ENCODE measurements at regions not wholly inside any gene's neighbourhood (a gene's known extent, or its start where the extent isn't known, plus 50 kb on each side); places are given as distances from the start of the nearest gene placed in this dataset.

DNA sequence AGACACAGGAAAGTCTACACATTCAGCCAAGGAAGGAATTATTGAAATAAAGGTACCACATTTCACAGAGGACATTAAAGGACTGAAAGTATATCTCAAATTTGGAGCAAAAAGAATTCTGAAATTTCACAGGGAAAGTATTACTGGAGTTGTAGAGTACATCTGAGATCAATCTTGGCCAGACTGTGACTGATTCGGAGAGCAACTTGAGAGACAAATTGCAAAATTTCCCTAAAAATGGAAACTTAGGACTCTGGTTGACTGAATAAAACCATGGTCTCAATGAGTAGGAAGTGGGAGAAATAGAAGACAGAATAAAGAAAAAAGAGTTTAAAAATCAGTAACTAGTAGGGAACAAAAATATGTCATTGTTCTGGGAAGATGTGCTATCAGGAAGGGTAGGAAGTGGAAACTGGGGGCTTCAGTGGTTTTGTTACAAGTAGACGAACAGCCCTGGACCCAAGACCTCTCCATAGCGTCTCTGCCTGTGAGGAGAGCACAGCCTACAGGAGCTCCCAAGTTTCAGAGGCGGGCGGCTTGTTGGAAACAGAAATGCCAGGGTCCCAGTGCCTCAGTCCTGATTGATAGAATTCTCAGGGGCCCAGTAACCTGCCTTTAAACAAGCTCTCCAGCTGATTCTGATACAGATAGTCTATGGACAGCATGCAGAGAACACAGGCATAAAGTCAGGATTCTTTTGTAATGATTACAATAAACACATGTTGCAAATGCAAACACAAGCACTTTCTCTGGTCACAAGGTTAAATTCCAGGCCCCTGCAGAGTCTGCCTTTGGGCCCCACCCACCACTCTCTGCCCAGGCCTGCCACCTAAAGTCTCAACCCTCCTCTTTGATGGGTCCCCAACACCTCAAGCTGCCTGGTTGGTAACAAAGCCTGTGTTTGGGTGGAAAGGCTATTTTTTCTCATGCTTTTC is 63.1 kb downstream of the BBS10 start:
- Histone ChIP-seq H4K12ac (ENCODE audit: low read depth, low read length) (no peak overlapping the region), H4K8ac (ENCODE audit: low read depth, low read length) (no peak overlapping the region), H3K4me3 (ENCODE audit: low read depth, low read length) (no peak overlapping the region), H3K14ac (ENCODE audit: low read length) (no peak overlapping the region), H3K36me3 (ENCODE audit: control insufficient read depth in 1 of 2, insufficient read depth in 2 of 2, low read length in 2 of 2) (no peaks in the 10 kb centered on the region), H3K9me3 (ENCODE audit: insufficient read depth, low read depth, low read length) (no peaks in the 10 kb centered on the region), H3K4me2 (ENCODE audit: low read length) (no peak overlapping the region), H4K91ac (ENCODE audit: low read depth, low read length) (no peak overlapping the region), H3K27me3 (ENCODE audit: insufficient read depth, low read length) (no peaks in the 10 kb centered on the region), H3K27ac (ENCODE audit: low read depth, low read length) (no peak overlapping the region), H2BK5ac (ENCODE audit: low read depth, low read length, poor library complexity) (no peak overlapping the region), H2BK12ac (ENCODE audit: low read length) (no peak overlapping the region), H2AK5ac (ENCODE audit: low read length) (no peak overlapping the region), H3K4me1 (ENCODE audit: control insufficient read depth in 1 of 2, insufficient read depth in 2 of 2, low read length in 2 of 2) (peaks cover 2 to 3% of the 10 kb centered on the region in 2 experiments), H3K23ac (ENCODE audit: low read length) (no peak overlapping the region), H2AFZ (ENCODE audit: insufficient read depth, low read length, poor library complexity) (no peak overlapping the region), H3K18ac (ENCODE audit: low read length) (no peak overlapping the region), H2BK120ac (ENCODE audit: insufficient read depth, low read length, poor library complexity) (no peak overlapping the region), H3K79me2 (ENCODE audit: control insufficient read depth, insufficient read depth, low read length, poor library complexity) (no peaks in the 10 kb centered on the region), H3K79me1 (ENCODE audit: low read length) (no peaks in the 10 kb centered on the region), H3K9ac (ENCODE audit: low read length) (no peak overlapping the region), H3K4ac (ENCODE audit: low read depth, low read length) (no peak overlapping the region)
- DNase-seq: no peak
- no CpG with 5 or more reads among the region's 5 CpGs for WGBS (ENCODE audit: extremely low coverage, insufficient coverage, insufficient read length)

DNA sequence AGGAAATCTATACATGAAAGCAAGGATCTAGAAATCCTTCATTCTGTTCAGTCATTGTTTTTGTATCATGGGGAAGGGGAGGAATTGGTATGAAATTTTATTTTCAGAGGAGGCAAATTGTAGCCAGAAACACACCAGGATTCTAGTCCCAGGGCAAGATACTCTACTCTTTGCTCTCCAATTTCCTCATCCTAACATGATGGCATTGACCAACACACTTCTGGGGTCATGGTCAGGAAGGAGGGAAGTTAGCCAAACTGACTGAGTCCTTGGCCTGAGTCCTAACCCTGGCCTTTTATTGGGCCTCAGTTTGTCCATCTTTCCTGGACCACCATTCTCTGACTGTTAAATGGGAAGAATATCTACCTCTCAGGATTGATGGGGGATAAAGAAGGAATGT is 65.5 kb downstream of the BBS10 start:
- no peak overlapping the region for H3K23ac ChIP-seq (ENCODE audit: low read length)
- H4K12ac ChIP-seq (ENCODE audit: low read depth, low read length): no peak overlapping the region
- H4K8ac ChIP-seq (ENCODE audit: low read depth, low read length): no peak overlapping the region
- H2BK12ac ChIP-seq (ENCODE audit: low read length): no peak overlapping the region
- H2BK5ac ChIP-seq (ENCODE audit: low read depth, low read length, poor library complexity): no peak overlapping the region
- H2AK5ac ChIP-seq (ENCODE audit: low read length): no peak overlapping the region
- H3K27me3 ChIP-seq (ENCODE audit: insufficient read depth, low read length): no peaks in the 10 kb centered on the region
- H3K9ac ChIP-seq (ENCODE audit: low read length): no peak overlapping the region
- no peak overlapping the region for H4K91ac ChIP-seq (ENCODE audit: low read depth, low read length)
- H3K4me1 ChIP-seq (ENCODE audit: control insufficient read depth in 1 of 2, insufficient read depth in 2 of 2, low read length in 2 of 2): peaks cover 2 to 3% of the 10 kb centered on the region in 2 experiments
- H3K79me2 ChIP-seq (ENCODE audit: control insufficient read depth, insufficient read depth, low read length, poor library complexity): no peaks in the 10 kb centered on the region
- H3K4me2 ChIP-seq (ENCODE audit: low read length): no peak overlapping the region
- DNase-seq: no peak
- H3K4me3 ChIP-seq (ENCODE audit: low read depth, low read length): no peak overlapping the region
- no peak overlapping the region for H2BK120ac ChIP-seq (ENCODE audit: insufficient read depth, low read length, poor library complexity)
- H3K4ac ChIP-seq (ENCODE audit: low read depth, low read length): no peak overlapping the region
- no peak overlapping the region for H3K14ac ChIP-seq (ENCODE audit: low read length)
- H3K36me3 ChIP-seq (ENCODE audit: control insufficient read depth in 1 of 2, insufficient read depth in 2 of 2, low read length in 2 of 2): no peaks in the 10 kb centered on the region
- H3K27ac ChIP-seq (ENCODE audit: low read depth, low read length): no peak overlapping the region
- no peak overlapping the region for H2AFZ ChIP-seq (ENCODE audit: insufficient read depth, low read length, poor library complexity)
- H3K9me3 ChIP-seq (ENCODE audit: insufficient read depth, low read depth, low read length): no peaks in the 10 kb centered on the region
- no peaks in the 10 kb centered on the region for H3K79me1 ChIP-seq (ENCODE audit: low read length)
- H3K18ac ChIP-seq (ENCODE audit: low read length): no peak overlapping the region

DNA sequence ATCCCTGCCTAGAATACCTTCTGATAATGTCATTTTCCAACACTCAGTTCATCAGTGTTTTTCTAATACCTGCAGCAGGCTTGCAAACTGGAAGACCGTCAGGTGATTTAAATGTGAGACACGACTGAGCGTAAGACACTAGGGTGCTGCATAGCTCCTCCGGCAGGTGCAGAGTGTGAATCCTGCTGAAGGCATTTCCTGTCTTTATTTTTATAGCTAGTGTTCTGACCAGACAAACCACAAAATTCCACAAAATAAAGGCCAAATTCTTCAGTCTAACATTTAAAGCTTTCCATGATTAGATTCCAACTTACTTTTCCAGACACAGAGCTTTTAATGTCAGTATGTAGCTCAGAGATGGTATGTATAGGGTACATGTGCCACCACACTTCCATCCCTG is 70.7 kb downstream of the BBS10 start:
- no CpG with 5 or more reads among the region's 4 CpGs for WGBS (ENCODE audit: extremely low coverage, insufficient coverage, insufficient read length)
- Histone ChIP-seq H4K91ac (ENCODE audit: low read depth, low read length) (no peak overlapping the region), H3K4me1 (ENCODE audit: control insufficient read depth in 1 of 2, insufficient read depth in 2 of 2, low read length in 2 of 2) (no peaks in the 10 kb centered on the region), H2AK5ac (ENCODE audit: low read length) (no peak overlapping the region), H2AFZ (ENCODE audit: insufficient read depth, low read length, poor library complexity) (no peak overlapping the region), H3K4ac (ENCODE audit: low read depth, low read length) (no peak overlapping the region), H3K9ac (ENCODE audit: low read length) (no peak overlapping the region), H3K27ac (ENCODE audit: low read depth, low read length) (no peak overlapping the region), H2BK12ac (ENCODE audit: low read length) (no peak overlapping the region), H3K4me3 (ENCODE audit: low read depth, low read length) (no peak overlapping the region), H4K12ac (ENCODE audit: low read depth, low read length) (no peak overlapping the region), H3K23ac (ENCODE audit: low read length) (no peak overlapping the region), H3K79me1 (ENCODE audit: low read length) (no peaks in the 10 kb centered on the region), H3K27me3 (ENCODE audit: insufficient read depth, low read length) (no peaks in the 10 kb centered on the region), H4K8ac (ENCODE audit: low read depth, low read length) (no peak overlapping the region), H3K79me2 (ENCODE audit: control insufficient read depth, insufficient read depth, low read length, poor library complexity) (peaks cover 1% of the 10 kb centered on the region), H2BK5ac (ENCODE audit: low read depth, low read length, poor library complexity) (no peak overlapping the region), H3K18ac (ENCODE audit: low read length) (no peak overlapping the region), H3K14ac (ENCODE audit: low read length) (no peak overlapping the region), H2BK120ac (ENCODE audit: insufficient read depth, low read length, poor library complexity) (no peak overlapping the region), H3K36me3 (ENCODE audit: control insufficient read depth in 1 of 2, insufficient read depth in 2 of 2, low read length in 2 of 2) (no peaks in the 10 kb centered on the region), H3K4me2 (ENCODE audit: low read length) (no peak overlapping the region), H3K9me3 (ENCODE audit: insufficient read depth, low read depth, low read length) (no peaks in the 10 kb centered on the region)
- peak in 1 of 2 donors; percentile 10 for DNase-seq

DNA sequence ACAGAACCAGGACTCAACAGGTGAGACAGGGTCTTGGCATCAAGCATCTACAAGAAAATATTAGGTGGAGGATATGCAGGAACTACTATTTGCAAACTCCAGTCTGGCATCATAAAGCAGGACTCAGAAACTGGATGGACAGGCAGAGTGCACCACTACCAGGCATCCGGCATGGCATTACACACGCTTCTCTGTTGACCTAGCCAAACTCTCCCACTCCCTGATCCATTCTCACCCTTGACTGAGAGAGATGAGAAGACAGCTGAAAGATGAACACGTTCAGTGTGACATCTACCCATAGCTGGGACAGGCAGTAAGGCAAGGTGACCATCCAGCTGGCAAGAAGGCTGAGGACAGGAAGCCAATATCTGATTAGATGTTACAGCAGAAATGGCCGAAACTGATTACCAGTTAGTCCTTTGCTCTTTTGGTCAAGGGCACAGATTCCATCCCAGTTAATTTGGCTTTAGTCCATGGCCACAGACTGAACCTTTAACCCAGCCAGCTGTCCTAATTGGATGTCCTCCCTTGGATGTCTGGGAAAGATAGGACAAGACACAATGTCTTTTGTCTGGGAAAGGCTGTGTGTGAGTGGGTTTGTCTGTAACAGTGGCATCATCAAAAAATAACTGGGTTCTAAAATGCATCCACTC is 71.6 kb downstream of the BBS10 start:
- no peak overlapping the region for H2BK12ac ChIP-seq (ENCODE audit: low read length)
- no peak overlapping the region for H4K91ac ChIP-seq (ENCODE audit: low read depth, low read length)
- H2AFZ ChIP-seq (ENCODE audit: insufficient read depth, low read length, poor library complexity): no peak overlapping the region
- WGBS (ENCODE audit: extremely low coverage, insufficient coverage, insufficient read length): no CpG with 5 or more reads among the region's 4 CpGs
- H3K9ac ChIP-seq (ENCODE audit: low read length): no peak overlapping the region
- H2AK5ac ChIP-seq (ENCODE audit: low read length): no peak overlapping the region
- no peak overlapping the region for H3K4me3 ChIP-seq (ENCODE audit: low read depth, low read length)
- H3K27me3 ChIP-seq (ENCODE audit: insufficient read depth, low read length): no peaks in the 10 kb centered on the region
- H3K4me2 ChIP-seq (ENCODE audit: low read length): no peak overlapping the region
- H4K12ac ChIP-seq (ENCODE audit: low read depth, low read length): no peak overlapping the region
- H3K4ac ChIP-seq (ENCODE audit: low read depth, low read length): no peak overlapping the region
- DNase-seq: no peak
- no peaks in the 10 kb centered on the region for H3K4me1 ChIP-seq (ENCODE audit: control insufficient read depth in 1 of 2, insufficient read depth in 2 of 2, low read length in 2 of 2)
- no peak overlapping the region for H3K23ac ChIP-seq (ENCODE audit: low read length)
- H3K14ac ChIP-seq (ENCODE audit: low read length): no peak overlapping the region
- H2BK5ac ChIP-seq (ENCODE audit: low read depth, low read length, poor library complexity): no peak overlapping the region
- no peaks in the 10 kb centered on the region for H3K79me1 ChIP-seq (ENCODE audit: low read length)
- H2BK120ac ChIP-seq (ENCODE audit: insufficient read depth, low read length, poor library complexity): no peak overlapping the region
- H4K8ac ChIP-seq (ENCODE audit: low read depth, low read length): no peak overlapping the region
- no peaks in the 10 kb centered on the region for H3K36me3 ChIP-seq (ENCODE audit: control insufficient read depth in 1 of 2, insufficient read depth in 2 of 2, low read length in 2 of 2)
- peaks cover 1% of the 10 kb centered on the region for H3K79me2 ChIP-seq (ENCODE audit: control insufficient read depth, insufficient read depth, low read length, poor library complexity)
- H3K9me3 ChIP-seq (ENCODE audit: insufficient read depth, low read depth, low read length): no peaks in the 10 kb centered on the region
- no peak overlapping the region for H3K27ac ChIP-seq (ENCODE audit: low read depth, low read length)
- no peak overlapping the region for H3K18ac ChIP-seq (ENCODE audit: low read length)

Measured in trophoblast cell (in vitro differentiated cells and primary cell).